ENCODE measurements at regions not wholly inside any gene's neighbourhood (a gene's known extent, or its start where the extent isn't known, plus 50 kb on each side); places are given as distances from the start of the nearest gene placed in this dataset.

- no peak overlapping the region for H3K4me3 Mint-ChIP-seq
- no peak for ATAC-seq (replicated peaks)
- H3K4me1 Mint-ChIP-seq (ENCODE audit: low read depth in 2 of 2): no peaks in the 10 kb centered on the region
- H3K9me3 Mint-ChIP-seq: no peaks in the 10 kb centered on the region
- H3K36me3 Mint-ChIP-seq (ENCODE audit: insufficient read depth): no peaks in the 10 kb centered on the region
- H3K27me3 Mint-ChIP-seq: no peaks in the 10 kb centered on the region
- DNase-seq: no peak
- no peak overlapping the region for H3K27ac Mint-ChIP-seq
These were observed 163.4 kb downstream of the NUAK1 start for GRCh38 chr12:105975351-105975750.

GRCh38 chr12:105977236-105977635, 161.5 kb downstream of the NUAK1 start:
- no peak for DNase-seq
- H3K4me1 Mint-ChIP-seq (ENCODE audit: low read depth in 2 of 2): no peaks in the 10 kb centered on the region
- no peak for ATAC-seq (replicated peaks)
- no peaks in the 10 kb centered on the region for H3K36me3 Mint-ChIP-seq (ENCODE audit: insufficient read depth)
- H3K27me3 Mint-ChIP-seq: no peaks in the 10 kb centered on the region
- no peaks in the 10 kb centered on the region for H3K9me3 Mint-ChIP-seq
- H3K27ac Mint-ChIP-seq: no peak overlapping the region
- H3K4me3 Mint-ChIP-seq: no peak overlapping the region

- H3K27ac Mint-ChIP-seq: no peak overlapping the region
- no peaks in the 10 kb centered on the region for H3K9me3 Mint-ChIP-seq
- H3K4me3 Mint-ChIP-seq: no peak overlapping the region
- ATAC-seq (replicated peaks): no peak
- no peak for DNase-seq
- H3K4me1 Mint-ChIP-seq (ENCODE audit: low read depth in 2 of 2): no peaks in the 10 kb centered on the region
- H3K27me3 Mint-ChIP-seq: no peaks in the 10 kb centered on the region
- no peaks in the 10 kb centered on the region for H3K36me3 Mint-ChIP-seq (ENCODE audit: insufficient read depth)
These were observed 161.1 kb downstream of the NUAK1 start for GRCh38 chr12:105977652-105978051.

- Mint-ChIP-seq H3K27ac (no peak overlapping the region), H3K4me3 (no peak overlapping the region), H3K27me3 (no peaks in the 10 kb centered on the region), H3K36me3 (ENCODE audit: insufficient read depth) (no peaks in the 10 kb centered on the region), H3K9me3 (no peaks in the 10 kb centered on the region), H3K4me1 (ENCODE audit: low read depth in 2 of 2) (no peaks in the 10 kb centered on the region)
- ATAC-seq (replicated peaks) (no peak), DNase-seq (no peak)
These were observed 160.5 kb downstream of the NUAK1 start for GRCh38 chr12:105978276-105978675.

GRCh38 chr12:105978686-105979085, 160.1 kb downstream of the NUAK1 start:
- Mint-ChIP-seq H3K4me1 (ENCODE audit: low read depth in 2 of 2) (no peaks in the 10 kb centered on the region), H3K4me3 (no peak overlapping the region), H3K27ac (no peak overlapping the region), H3K27me3 (no peaks in the 10 kb centered on the region), H3K36me3 (ENCODE audit: insufficient read depth) (no peaks in the 10 kb centered on the region), H3K9me3 (no peaks in the 10 kb centered on the region)
- ATAC-seq (replicated peaks) (no peak), DNase-seq (no peak)

- Mint-ChIP-seq H3K27ac (no peak overlapping the region), H3K36me3 (ENCODE audit: insufficient read depth) (no peaks in the 10 kb centered on the region), H3K9me3 (no peaks in the 10 kb centered on the region), H3K4me3 (no peak overlapping the region), H3K27me3 (no peaks in the 10 kb centered on the region), H3K4me1 (ENCODE audit: low read depth in 2 of 2) (no peaks in the 10 kb centered on the region)
- ATAC-seq (replicated peaks): no peak
- no peak for DNase-seq
These were observed 158.7 kb downstream of the NUAK1 start for GRCh38 chr12:105980085-105980484.

GRCh38 chr12:105980533-105980932, 158.2 kb downstream of the NUAK1 start:
- no peaks in the 10 kb centered on the region for H3K4me1 Mint-ChIP-seq (ENCODE audit: low read depth in 2 of 2)
- no peak overlapping the region for H3K4me3 Mint-ChIP-seq
- H3K36me3 Mint-ChIP-seq (ENCODE audit: insufficient read depth): no peaks in the 10 kb centered on the region
- DNase-seq: no peak
- ATAC-seq (replicated peaks): no peak
- no peaks in the 10 kb centered on the region for H3K27me3 Mint-ChIP-seq
- no peak overlapping the region for H3K27ac Mint-ChIP-seq
- no peaks in the 10 kb centered on the region for H3K9me3 Mint-ChIP-seq

- no peak for ATAC-seq (replicated peaks)
- H3K4me3 Mint-ChIP-seq: no peak overlapping the region
- no peaks in the 10 kb centered on the region for H3K36me3 Mint-ChIP-seq (ENCODE audit: insufficient read depth)
- no peaks in the 10 kb centered on the region for H3K4me1 Mint-ChIP-seq (ENCODE audit: low read depth in 2 of 2)
- DNase-seq: no peak
- H3K9me3 Mint-ChIP-seq: no peaks in the 10 kb centered on the region
- H3K27me3 Mint-ChIP-seq: no peaks in the 10 kb centered on the region
- no peak overlapping the region for H3K27ac Mint-ChIP-seq
These were observed 156.7 kb downstream of the NUAK1 start for GRCh38 chr12:105982022-105982421.

- no peak for ATAC-seq (replicated peaks)
- Mint-ChIP-seq H3K9me3 (no peaks in the 10 kb centered on the region), H3K4me3 (no peak overlapping the region), H3K36me3 (ENCODE audit: insufficient read depth) (no peaks in the 10 kb centered on the region), H3K27ac (no peak overlapping the region), H3K27me3 (peaks cover 0 to 5% of the 10 kb centered on the region in 2 donors), H3K4me1 (ENCODE audit: low read depth in 2 of 2) (no peaks in the 10 kb centered on the region)
- DNase-seq: no peak
These were observed 155.0 kb downstream of the NUAK1 start for GRCh38 chr12:105983622-105984320.

- no peaks in the 10 kb centered on the region for H3K36me3 Mint-ChIP-seq (ENCODE audit: insufficient read depth)
- DNase-seq: no peak
- no peaks in the 10 kb centered on the region for H3K4me1 Mint-ChIP-seq (ENCODE audit: low read depth in 2 of 2)
These were observed 153.4 kb downstream of the NUAK1 start for GRCh38 chr12:105985383-105985782.

GRCh38 chr12:105986779-105987684, 151.7 kb downstream of the NUAK1 start:
- Mint-ChIP-seq H3K36me3 (ENCODE audit: insufficient read depth) (no peaks in the 10 kb centered on the region), H3K9me3 (no peaks in the 10 kb centered on the region), H3K27ac (no peak overlapping the region), H3K27me3 (peaks cover 1 to 5% of the 10 kb centered on the region in 2 donors), H3K4me1 (ENCODE audit: low read depth in 2 of 2) (no peaks in the 10 kb centered on the region), H3K4me3 (no peak overlapping the region)
- no peak for ATAC-seq (replicated peaks)
- no peak for DNase-seq

More at GRCh38 chr12:105985383-105985782, 153.4 kb downstream of the NUAK1 start:
- Mint-ChIP-seq H3K27me3 (peaks cover 0 to 5% of the 10 kb centered on the region in 2 donors), H3K27ac (no peak overlapping the region), H3K4me3 (no peak overlapping the region), H3K9me3 (no peaks in the 10 kb centered on the region)
- no peak for ATAC-seq (replicated peaks)

- Mint-ChIP-seq H3K4me1 (ENCODE audit: low read depth in 2 of 2) (no peaks in the 10 kb centered on the region), H3K27me3 (peaks cover 7 to 10% of the 10 kb centered on the region in 2 donors), H3K27ac (no peak overlapping the region), H3K9me3 (no peaks in the 10 kb centered on the region), H3K4me3 (no peak overlapping the region), H3K36me3 (ENCODE audit: insufficient read depth) (no peaks in the 10 kb centered on the region)
- ATAC-seq (replicated peaks) (no peak), DNase-seq (no peak)
These were observed 151.1 kb downstream of the NUAK1 start for GRCh38 chr12:105987685-105988035.

GRCh38 chr12:105992849-105993740, 145.7 kb downstream of the NUAK1 start:
- H3K9me3 Mint-ChIP-seq: no peaks in the 10 kb centered on the region
- H3K36me3 Mint-ChIP-seq (ENCODE audit: insufficient read depth): no peaks in the 10 kb centered on the region
- no peak overlapping the region for H3K27ac Mint-ChIP-seq
- no peak overlapping the region for H3K4me3 Mint-ChIP-seq
- peaks cover 19 to 28% of the 10 kb centered on the region in 2 donors for H3K27me3 Mint-ChIP-seq
- H3K4me1 Mint-ChIP-seq (ENCODE audit: low read depth in 2 of 2): no peaks in the 10 kb centered on the region
- no peak for ATAC-seq (replicated peaks)
- no peak for DNase-seq

Measured in effector memory CD8-positive, alpha-beta T cell (primary cell).